HG02852 (cell line): ENCODE measurements at regions not wholly inside any gene's neighbourhood (a gene's known extent, or its start where the extent isn't known, plus 50 kb on each side); places are given as distances from the start of the nearest gene placed in this dataset.
"Not testable (repeated sequence)": the region's sequence is repeated elsewhere in the genome, so short reads cannot be mapped to it uniquely, and the experiment has no call there.

ENCODE experiments used
- ATAC-seq: cut with Tn5 transposase; IDR thresholded peaks from one replicate; pipeline ENCODE4 v1.9.1; 2021; ENCODE audit warnings: mild to moderate bottlenecking, moderate library complexity; ENCODE audit not compliant: unreplicated experiment

GRCh38 chr1:60688221-60688620, 394.1 kb upstream of the NFIA start:
- ATAC-seq, result not testable (repeated sequence)

GRCh38 chr1:60681095-60681860, 401.1 kb upstream of the NFIA start:
- no peak for ATAC-seq

GRCh38 chr1:60679524-60680375, 402.6 kb upstream of the NFIA start:
- ATAC-seq, result no peak

GRCh38 chr1:60678802-60679201, 403.6 kb upstream of the NFIA start:
- no peak for ATAC-seq

GRCh38 chr1:60678391-60678790, 404.0 kb upstream of the NFIA start:
- no peak for ATAC-seq

- no peak for ATAC-seq
Measured at GRCh38 chr1:60672449-60672848, 409.9 kb upstream of the NFIA start.

GRCh38 chr1:60670302-60670701, 412.1 kb upstream of the NFIA start:
- no peak for ATAC-seq

- ATAC-seq, result no peak
Measured at GRCh38 chr1:60668585-60668984, 413.8 kb upstream of the NFIA start.

GRCh38 chr1:60665311-60665710, 417.1 kb upstream of the NFIA start:
- ATAC-seq, result no peak

GRCh38 chr1:60664086-60664625, 418.2 kb upstream of the NFIA start:
- ATAC-seq, result no peak

- ATAC-seq, result no peak
Measured at GRCh38 chr1:60662486-60663044, 419.8 kb upstream of the NFIA start.

GRCh38 chr1:60657926-60658325, 424.4 kb upstream of the NFIA start:
- ATAC-seq, result no peak

GRCh38 chr1:60655679-60656355, 426.5 kb upstream of the NFIA start:
- no peak for ATAC-seq

GRCh38 chr1:60640033-60640551, 442.3 kb upstream of the NFIA start:
- not testable (repeated sequence) for ATAC-seq

GRCh38 chr1:60639287-60639686, 443.1 kb upstream of the NFIA start:
- no peak for ATAC-seq

GRCh38 chr1:60637651-60638050, 444.7 kb upstream of the NFIA start:
- no peak for ATAC-seq

- ATAC-seq, result no peak
Measured at GRCh38 chr1:60636946-60637345, 445.4 kb upstream of the NFIA start.

GRCh38 chr1:60634106-60634505, 448.3 kb upstream of the NFIA start:
- no peak for ATAC-seq

GRCh38 chr1:60622486-60622885, 459.9 kb upstream of the NFIA start:
- no peak for ATAC-seq

- no peak for ATAC-seq
Measured at GRCh38 chr1:60621368-60621851, 461.0 kb upstream of the NFIA start.

GRCh38 chr1:60620087-60620486, 462.3 kb upstream of the NFIA start:
- no peak for ATAC-seq
